Natural killer cell (primary cell): ENCODE measurements at regions not wholly inside any gene's neighbourhood (a gene's known extent, or its start where the extent isn't known, plus 50 kb on each side); places are given as distances from the start of the nearest gene placed in this dataset.

Source experiments
- ATAC-seq, 3 donors: fragments of 150-1000 bp in 2 of 3; fragments of 200-7000 bp in 1 of 3; cut with Tn5 transposase; 1 replicate in 1 of 3; 2 replicates in 2 of 3; pipeline ENCODE4 v1.10.0; 2021; ENCODE audit warnings: mild to moderate bottlenecking in 2 of 3, moderate library complexity in 2 of 3
- DNase-seq, 2 donors: peaks; one replicate each; pipeline versions ENCODE4 v3.0.0 to v3.0.0-alpha.2; 2013 to 2021; ENCODE audit warnings: mixed read lengths in 1 of 2
- H3K27ac ChIP-seq: one replicate; pipeline ENCODE4 v1.5.1; 2013; ENCODE audit warnings: mild to moderate bottlenecking, low read length
- H3K27me3 ChIP-seq: one replicate; pipeline ENCODE4 v1.6.1; 2013; ENCODE audit warnings: low read length; ENCODE audit not compliant: control insufficient read depth, insufficient read depth
- H3K36me3 ChIP-seq: one replicate; pipeline ENCODE4 v1.6.1; 2013; ENCODE audit warnings: low read length; ENCODE audit not compliant: control insufficient read depth, insufficient read depth
- H3K4me1 ChIP-seq: one replicate; pipeline ENCODE4 v1.6.1; 2013; ENCODE audit warnings: low read length; ENCODE audit not compliant: control insufficient read depth, insufficient read depth
- H3K4me3 ChIP-seq: one replicate; pipeline ENCODE4 v1.5.1; 2013; ENCODE audit warnings: low read length
- H3K9me3 ChIP-seq: one replicate; pipeline ENCODE4 v1.6.1; 2013; ENCODE audit warnings: low read length; ENCODE audit not compliant: control insufficient read depth, insufficient read depth
- H3K27ac Mint-ChIP-seq, 2 donors: one replicate each; pipeline ENCODE4 v1.8.0; 2022; ENCODE audit warnings: mild to moderate bottlenecking in 2 of 2, mixed read lengths in 2 of 2, moderate library complexity in 1 of 2
- H3K27me3 Mint-ChIP-seq, 2 donors: one replicate each; pipeline ENCODE4 v1.8.0; 2022; ENCODE audit warnings: low read depth in 2 of 2, mixed read lengths in 2 of 2
- H3K36me3 Mint-ChIP-seq: one replicate; pipeline ENCODE4 v1.8.0; 2022; ENCODE audit warnings: mixed read lengths
- H3K4me1 Mint-ChIP-seq, 2 donors: one replicate each; pipeline ENCODE4 v1.8.0; 2022; ENCODE audit warnings: mixed read lengths in 2 of 2
- H3K4me3 Mint-ChIP-seq: one replicate; pipeline ENCODE4 v1.8.0; 2022; ENCODE audit warnings: mild to moderate bottlenecking, moderate library complexity, mixed read lengths
- H3K9me3 Mint-ChIP-seq, 2 donors: one replicate each; pipeline ENCODE4 v1.8.0; 2022; ENCODE audit warnings: mixed read lengths in 2 of 2
- CTCF ChIP-seq: fragments of 200-600 bp; IDR thresholded peaks from one replicate; pipeline ENCODE4 v1.8.0; 2022; ENCODE audit warnings: antibody characterized with exemption
- WGBS: methylation state at CpG from one replicate; pipeline ENCODE4 v1.1.7; 2013; ENCODE audit warnings: missing lambda C conversion rate; ENCODE audit not compliant: insufficient coverage; 5-methylcytosine and 5-hydroxymethylcytosine counted together
- intact Hi-C: fragments of 100-400 bp; cut with micrococcal nuclease; formaldehyde crosslinking; loops from one replicate; pipeline ENCODE4 v1.14.2; 2022

- no peaks in the 10 kb centered on the region for H3K36me3 Mint-ChIP-seq
- H3K27me3 Mint-ChIP-seq, result no peaks in the 10 kb centered on the region
- no peak for TF ChIP-seq CTCF
- Histone ChIP-seq H3K36me3 (no peaks in the 10 kb centered on the region), H3K9me3 (no peaks in the 10 kb centered on the region), H3K27ac (no peak overlapping the region), H3K4me3 (no peak overlapping the region), H3K27me3 (no peaks in the 10 kb centered on the region), H3K4me1 (no peaks in the 10 kb centered on the region)
- no peak for DNase-seq
- peaks cover 0 to 2% of the 10 kb centered on the region in 2 donors for H3K9me3 Mint-ChIP-seq
- 100% methylated on average over 1 of the region's 1 CpG for WGBS
- no peak overlapping the region for H3K27ac Mint-ChIP-seq
- intact Hi-C loops, result no loop called here
- no peak for ATAC-seq
- H3K4me1 Mint-ChIP-seq, result peaks cover 8 to 10% of the 10 kb centered on the region in 2 donors
- H3K4me3 Mint-ChIP-seq, result no peak overlapping the region
Measured at GRCh38 chr5:88984040-88984439, 101.1 kb upstream of the MEF2C start.

- Mint-ChIP-seq H3K27me3 (no peaks in the 10 kb centered on the region), H3K4me3 (no peak overlapping the region)
- intact Hi-C loops, result no loop called here
Measured at GRCh38 chr5:88979726-88980125, 96.7 kb upstream of the MEF2C start.

GRCh38 chr5:88979244-88979643, 96.3 kb upstream of the MEF2C start:
- Histone ChIP-seq H3K9me3 (no peaks in the 10 kb centered on the region), H3K27me3 (no peaks in the 10 kb centered on the region), H3K4me1 (no peaks in the 10 kb centered on the region), H3K27ac (no peak overlapping the region), H3K36me3 (no peaks in the 10 kb centered on the region), H3K4me3 (no peak overlapping the region)
- H3K9me3 Mint-ChIP-seq, result no peaks in the 10 kb centered on the region
- intact Hi-C loops, result no loop called here
- H3K4me3 Mint-ChIP-seq, result no peak overlapping the region
- no peaks in the 10 kb centered on the region for H3K27me3 Mint-ChIP-seq
- no peak for TF ChIP-seq CTCF
- H3K27ac Mint-ChIP-seq, result peak overlapping the region in 1 of 2 donors; percentile 57
- H3K36me3 Mint-ChIP-seq, result no peaks in the 10 kb centered on the region
- peaks cover 19 to 26% of the 10 kb centered on the region in 2 donors for H3K4me1 Mint-ChIP-seq
- DNase-seq, result no peak
- peak in 1 of 3 donors; percentile 61 for ATAC-seq
- WGBS, result 58% methylated on average over 3 of the region's 3 CpGs

More at GRCh38 chr5:88979726-88980125, 96.7 kb upstream of the MEF2C start:
- Histone ChIP-seq H3K4me3 (no peak overlapping the region), H3K27ac (no peak overlapping the region), H3K27me3 (no peaks in the 10 kb centered on the region), H3K36me3 (no peaks in the 10 kb centered on the region), H3K9me3 (no peaks in the 10 kb centered on the region), H3K4me1 (no peaks in the 10 kb centered on the region)
- Mint-ChIP-seq H3K36me3 (no peaks in the 10 kb centered on the region), H3K4me1 (peaks cover 19 to 26% of the 10 kb centered on the region in 2 donors), H3K27ac (peak overlapping the region in 1 of 2 donors; percentile 57), H3K9me3 (no peaks in the 10 kb centered on the region)
- no peak for DNase-seq
- TF ChIP-seq CTCF, result no peak
- ATAC-seq, result no peak
- WGBS, result 63% methylated on average over 3 of the region's 3 CpGs

- no peaks in the 10 kb centered on the region for H3K27me3 ChIP-seq
- Mint-ChIP-seq H3K36me3 (no peaks in the 10 kb centered on the region), H3K4me3 (no peak overlapping the region), H3K4me1 (peaks cover 19 to 26% of the 10 kb centered on the region in 2 donors), H3K9me3 (no peaks in the 10 kb centered on the region), H3K27me3 (no peaks in the 10 kb centered on the region), H3K27ac (no peak overlapping the region)
- no peak for TF ChIP-seq CTCF
- ATAC-seq (no peak), DNase-seq (no peak)
- no peak overlapping the region for H3K4me3 ChIP-seq
- H3K36me3 ChIP-seq, result no peaks in the 10 kb centered on the region
- H3K4me1 ChIP-seq, result no peaks in the 10 kb centered on the region
- no peaks in the 10 kb centered on the region for H3K9me3 ChIP-seq
- no peak overlapping the region for H3K27ac ChIP-seq
- intact Hi-C loops, result no loop called here
Measured at GRCh38 chr5:88976914-88977313, 93.9 kb upstream of the MEF2C start.
